Loucy (cell line): ENCODE measurements at regions not wholly inside any gene's neighbourhood (a gene's known extent, or its start where the extent isn't known, plus 50 kb on each side); places are given as distances from the start of the nearest gene placed in this dataset.

Source experiments
- H2AFZ ChIP-seq: fragments of 200-600 bp; sonication (generic); 2 replicates; pipeline ENCODE4 v1.6.0; 2016; ENCODE audit warnings: antibody characterized with exemption, mild to moderate bottlenecking, low read length, moderate library complexity
- H3F3A ChIP-seq: fragments of 200-600 bp; 2 replicates; pipeline ENCODE4 v1.6.0; 2016; ENCODE audit warnings: antibody characterized with exemption, low read depth, mild to moderate bottlenecking
- H3K27me3 ChIP-seq: fragments of 200-600 bp; sonication (generic); 2 replicates; pipeline ENCODE4 v1.6.1; 2014; ENCODE audit warnings: low read length, mild to moderate bottlenecking; ENCODE audit not compliant: insufficient read depth, poor library complexity, severe bottlenecking
- H3K36me3 ChIP-seq: fragments of 200-600 bp; sonication (generic); 2 replicates; pipeline ENCODE4 v1.6.1; 2016; ENCODE audit warnings: low read length; ENCODE audit not compliant: insufficient read depth
- H3K4me1 ChIP-seq: fragments of 200-600 bp; sonication (generic); 2 replicates; pipeline ENCODE4 v1.5.1; 2014; ENCODE audit warnings: low read length, mild to moderate bottlenecking; ENCODE audit not compliant: insufficient read depth, poor library complexity, severe bottlenecking
- H3K4me2 ChIP-seq: fragments of 200-600 bp; sonication (generic); 2 replicates; pipeline ENCODE4 v1.6.0; 2014; ENCODE audit warnings: antibody characterized with exemption, low read length, low read depth, mild to moderate bottlenecking; ENCODE audit not compliant: poor library complexity, severe bottlenecking
- H3K4me3 ChIP-seq: fragments of 200-600 bp; sonication (generic); 2 replicates; pipeline ENCODE4 v1.5.1; 2014; ENCODE audit warnings: low read length, mild to moderate bottlenecking, mixed read lengths; ENCODE audit not compliant: poor library complexity, severe bottlenecking
- H3K79me2 ChIP-seq: fragments of 200-600 bp; sonication (generic); 2 replicates; pipeline ENCODE4 v1.6.1; 2014; ENCODE audit warnings: low read length; ENCODE audit not compliant: insufficient read depth
- H3K9ac ChIP-seq: fragments of 200-600 bp; sonication (generic); 2 replicates; pipeline ENCODE4 v1.6.0; 2014; ENCODE audit warnings: mild to moderate bottlenecking, low read depth, low read length, moderate library complexity; ENCODE audit not compliant: poor library complexity, severe bottlenecking
- H3K9me2 ChIP-seq: fragments of 200-600 bp; sonication (generic); replicated peaks from 2 replicates; pipeline ENCODE4 v1.6.1; 2016; ENCODE audit warnings: low read depth, low read length, mixed read lengths
- H3K9me3 ChIP-seq: fragments of 200-600 bp; sonication (generic); 2 replicates; pipeline ENCODE4 v1.6.1; 2014; ENCODE audit warnings: mild to moderate bottlenecking, antibody characterized with exemption, low read length, low read depth; ENCODE audit not compliant: insufficient read depth
- H4K20me1 ChIP-seq: fragments of 200-600 bp; sonication (generic); 2 replicates; pipeline ENCODE4 v1.6.0; 2014; ENCODE audit warnings: antibody characterized with exemption, low read length, mild to moderate bottlenecking; ENCODE audit not compliant: insufficient read depth, poor library complexity, severe bottlenecking
- EZH2phosphoT487 ChIP-seq: fragments of 200-600 bp; IDR thresholded peaks from 2 replicates; pipeline ENCODE4 v1.6.1; 2018; ENCODE audit warnings: antibody characterized with exemption, mild to moderate bottlenecking, moderate library complexity, borderline replicate concordance
- TF ChIP-seq, protein P1 (sequence below): fragments of 200-600 bp; sonication (generic); conservative IDR thresholded peaks from 2 replicates; pipeline ENCODE4 v1.5.1; 2014; ENCODE audit warnings: mild to moderate bottlenecking, antibody characterized with exemption, low read length

DNA sequence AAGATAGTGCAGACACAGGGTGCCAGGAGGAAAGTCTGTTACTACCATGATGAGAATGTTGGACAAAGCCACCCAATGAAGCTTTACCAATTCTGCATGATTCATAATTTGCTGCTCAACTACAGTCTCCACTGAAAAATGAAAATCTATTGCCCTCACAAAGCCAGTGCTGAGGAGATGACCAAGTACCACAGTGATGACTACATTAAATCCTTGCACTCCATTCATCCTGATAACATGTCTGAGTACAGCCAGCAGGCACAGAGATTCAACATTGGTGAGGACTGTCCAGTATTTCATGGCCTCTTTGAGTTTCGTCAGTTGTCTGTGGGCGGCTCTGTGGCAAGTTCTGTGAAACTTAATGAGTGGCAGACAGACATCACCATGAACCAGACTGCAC lies 144.0 kb downstream of the PLCE1 start:
- TF ChIP-seq, protein P1, sequence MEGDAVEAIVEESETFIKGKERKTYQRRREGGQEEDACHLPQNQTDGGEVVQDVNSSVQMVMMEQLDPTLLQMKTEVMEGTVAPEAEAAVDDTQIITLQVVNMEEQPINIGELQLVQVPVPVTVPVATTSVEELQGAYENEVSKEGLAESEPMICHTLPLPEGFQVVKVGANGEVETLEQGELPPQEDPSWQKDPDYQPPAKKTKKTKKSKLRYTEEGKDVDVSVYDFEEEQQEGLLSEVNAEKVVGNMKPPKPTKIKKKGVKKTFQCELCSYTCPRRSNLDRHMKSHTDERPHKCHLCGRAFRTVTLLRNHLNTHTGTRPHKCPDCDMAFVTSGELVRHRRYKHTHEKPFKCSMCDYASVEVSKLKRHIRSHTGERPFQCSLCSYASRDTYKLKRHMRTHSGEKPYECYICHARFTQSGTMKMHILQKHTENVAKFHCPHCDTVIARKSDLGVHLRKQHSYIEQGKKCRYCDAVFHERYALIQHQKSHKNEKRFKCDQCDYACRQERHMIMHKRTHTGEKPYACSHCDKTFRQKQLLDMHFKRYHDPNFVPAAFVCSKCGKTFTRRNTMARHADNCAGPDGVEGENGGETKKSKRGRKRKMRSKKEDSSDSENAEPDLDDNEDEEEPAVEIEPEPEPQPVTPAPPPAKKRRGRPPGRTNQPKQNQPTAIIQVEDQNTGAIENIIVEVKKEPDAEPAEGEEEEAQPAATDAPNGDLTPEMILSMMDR = no peak
- TF ChIP-seq EZH2phosphoT487 = no peak
- Histone ChIP-seq H3K9me2 (no peaks in the 10 kb centered on the region), H3K4me3 (no peak overlapping the region), H3F3A (no peaks in the 10 kb centered on the region), H3K27me3 (no peaks in the 10 kb centered on the region), H3K9ac (no peak overlapping the region), H3K4me1 (no peaks in the 10 kb centered on the region), H3K79me2 (no peaks in the 10 kb centered on the region), H3K9me3 (no peaks in the 10 kb centered on the region), H4K20me1 (no peaks in the 10 kb centered on the region), H3K4me2 (no peak overlapping the region), H2AFZ (no peak overlapping the region), H3K36me3 (no peaks in the 10 kb centered on the region)

DNA sequence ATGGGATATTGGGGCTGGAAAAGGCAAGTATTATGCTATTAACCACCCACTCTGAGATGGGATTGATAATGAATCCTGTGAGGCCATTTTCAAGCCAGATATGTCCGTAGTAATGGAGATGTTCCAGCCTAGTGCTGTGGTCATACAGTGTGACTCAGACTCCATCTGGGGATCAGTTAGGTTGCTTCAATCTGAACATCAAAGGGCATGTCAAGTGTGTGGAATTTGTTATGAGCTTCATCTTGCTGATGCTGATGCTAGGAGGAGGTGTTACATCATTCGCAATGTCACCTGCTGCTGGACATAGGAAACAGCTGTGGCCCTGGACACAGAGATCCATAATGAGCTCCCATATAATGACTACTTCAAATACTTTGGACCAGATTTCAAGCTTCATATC lies 144.7 kb downstream of the PLCE1 start:
- H3K36me3 ChIP-seq = no peaks in the 10 kb centered on the region
- no peaks in the 10 kb centered on the region for H4K20me1 ChIP-seq
- H3K4me1 ChIP-seq = no peaks in the 10 kb centered on the region
- H3K9me2 ChIP-seq = no peaks in the 10 kb centered on the region
- H3K27me3 ChIP-seq = no peaks in the 10 kb centered on the region
- H3F3A ChIP-seq = no peaks in the 10 kb centered on the region
- no peaks in the 10 kb centered on the region for H3K9me3 ChIP-seq
- H3K9ac ChIP-seq = no peak overlapping the region
- no peak overlapping the region for H3K4me3 ChIP-seq
- H3K79me2 ChIP-seq = no peaks in the 10 kb centered on the region
- no peak overlapping the region for H2AFZ ChIP-seq
- no peak overlapping the region for H3K4me2 ChIP-seq
- no peak for TF ChIP-seq EZH2phosphoT487
- TF ChIP-seq, protein P1 = no peak

DNA sequence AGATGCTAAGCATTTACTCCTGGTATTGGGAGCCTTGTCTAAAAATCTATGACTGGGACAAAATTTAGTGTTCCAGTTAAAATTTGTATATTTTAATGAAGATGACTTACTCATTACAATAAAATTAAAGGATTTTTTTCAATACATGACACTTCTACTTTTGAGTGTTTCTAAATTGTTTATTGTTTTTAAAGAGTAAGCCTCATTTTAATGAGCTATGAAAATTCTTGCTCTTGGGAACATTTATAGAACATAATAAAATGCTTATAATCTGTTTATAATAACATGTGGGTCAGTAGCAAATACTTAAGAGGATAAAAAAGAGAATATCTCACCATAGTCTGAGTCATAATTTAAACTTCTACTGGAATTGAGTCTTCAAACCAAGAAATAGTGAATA lies 149.5 kb downstream of the PLCE1 start:
- H3K4me2 ChIP-seq = no peak overlapping the region
- no peak overlapping the region for H3K9ac ChIP-seq
- no peaks in the 10 kb centered on the region for H3K9me3 ChIP-seq
- no peaks in the 10 kb centered on the region for H3K4me1 ChIP-seq
- H2AFZ ChIP-seq = no peak overlapping the region
- no peak overlapping the region for H3K4me3 ChIP-seq
- H3K27me3 ChIP-seq = no peaks in the 10 kb centered on the region
- TF ChIP-seq, protein P1 = no peak
- TF ChIP-seq EZH2phosphoT487 = no peak
- no peaks in the 10 kb centered on the region for H3F3A ChIP-seq
- H3K36me3 ChIP-seq = no peaks in the 10 kb centered on the region
- H3K79me2 ChIP-seq = no peaks in the 10 kb centered on the region
- H3K9me2 ChIP-seq = no peaks in the 10 kb centered on the region
- no peaks in the 10 kb centered on the region for H4K20me1 ChIP-seq
